Stimulated activated CD4-positive, alpha-beta T cell treated with anti-CD3 and anti-CD28 coated beads, Interleukin-1b, Interleukin-23, amount 100 ng/mL, for 24 hours (primary cell): ENCODE measurements at regions not wholly inside any gene's neighbourhood (a gene's known extent, or its start where the extent isn't known, plus 50 kb on each side); places are given as distances from the start of the nearest gene placed in this dataset.
"Not testable (repeated sequence)": the region's sequence is repeated elsewhere in the genome, so short reads cannot be mapped to it uniquely, and the experiment has no call there.

ENCODE experiments used
- DNase-seq, 4 experiments: peaks; one replicate each; pipeline ENCODE4 v3.0.0-alpha.2; 2020; ENCODE audit warnings: low read depth in 4 of 4, low spot score in 1 of 4

DNA sequence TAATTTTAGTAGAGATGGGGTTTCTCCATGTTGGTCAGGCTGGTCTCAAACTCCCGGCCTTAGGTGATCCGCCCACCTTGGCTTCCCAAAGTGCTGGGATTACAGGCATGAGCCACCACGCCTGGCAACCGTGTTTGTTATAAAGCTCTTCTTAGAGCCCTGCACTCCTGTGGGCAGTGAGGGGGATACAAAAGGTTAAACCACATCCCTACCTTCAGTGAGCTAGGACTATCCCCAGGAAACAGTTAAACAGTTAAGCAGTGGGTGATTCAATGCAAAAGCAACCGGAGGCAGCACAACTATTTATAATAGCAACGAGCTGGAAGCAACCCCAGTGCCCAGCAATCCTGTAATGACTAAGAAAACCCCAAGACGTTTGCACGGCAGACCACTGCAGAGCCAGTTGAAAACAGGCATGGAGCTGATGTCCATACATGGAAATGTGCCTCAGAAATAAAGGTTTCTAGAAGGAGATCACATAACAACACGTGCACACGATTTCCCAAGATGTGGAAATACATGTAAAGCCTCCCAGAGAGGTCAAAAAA, 107.2 kb upstream of the LYZL2 start:
- no peak for DNase-seq

DNA sequence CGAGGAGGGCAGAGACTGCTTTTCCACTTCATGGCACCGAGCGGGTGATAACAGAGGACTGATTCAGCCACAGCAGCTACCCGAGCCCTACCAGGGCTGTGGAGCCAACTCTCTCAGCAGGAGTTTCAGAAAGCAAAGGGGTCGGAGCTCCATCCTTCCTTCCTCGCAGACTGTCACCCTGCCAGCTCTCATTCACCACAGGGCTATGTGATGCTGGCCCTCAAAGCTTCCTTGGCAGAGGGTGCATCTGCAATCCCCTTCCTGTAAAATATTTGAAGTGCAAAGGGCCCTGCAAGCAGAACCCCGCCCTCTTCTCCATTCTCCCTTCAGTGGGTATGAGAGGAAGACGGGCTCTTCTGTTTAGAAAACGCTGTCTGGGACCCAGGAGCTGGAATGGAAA, 105.3 kb upstream of the LYZL2 start:
- no peak for DNase-seq

DNA sequence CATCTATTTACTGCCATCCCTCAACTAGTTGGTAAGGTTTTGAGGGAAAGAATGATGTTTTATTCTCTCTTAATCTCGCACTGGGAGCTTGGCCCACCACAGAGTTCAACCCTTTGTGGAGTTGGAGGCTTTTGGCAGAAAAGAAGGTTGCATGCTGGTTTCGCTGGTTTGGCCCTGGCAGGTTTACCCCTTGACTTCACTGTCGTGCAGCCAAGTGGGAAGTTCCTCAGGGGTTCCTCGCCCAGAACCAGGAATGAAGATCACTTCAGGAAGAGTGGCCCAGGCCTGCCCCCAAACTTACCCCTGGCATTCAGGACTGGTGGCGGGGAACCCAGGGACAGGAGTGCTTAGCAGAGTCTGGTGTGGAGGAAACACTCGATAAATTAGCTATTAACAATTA, 103.1 kb upstream of the LYZL2 start:
- no peak for DNase-seq

DNA sequence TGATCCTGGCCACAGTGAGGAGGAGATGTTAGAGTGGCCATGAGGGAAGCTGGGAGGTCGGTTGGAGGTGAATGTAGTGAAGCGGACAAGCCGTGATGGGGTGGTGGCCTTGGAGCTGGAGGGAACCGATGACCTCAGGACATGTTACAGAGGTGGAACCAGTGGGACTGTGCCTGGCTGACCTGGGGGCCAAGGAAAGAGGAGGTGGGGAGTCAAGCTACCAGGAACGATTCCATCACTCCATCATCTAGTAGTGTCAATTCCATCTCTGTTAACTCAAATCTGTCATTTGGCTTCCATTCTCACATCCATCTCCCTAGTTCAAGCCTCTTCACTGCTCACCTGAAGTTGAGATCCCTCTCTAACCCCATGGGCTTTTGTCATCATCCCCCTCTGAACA, 102.4 kb upstream of the LYZL2 start:
- DNase-seq = no peak

DNA sequence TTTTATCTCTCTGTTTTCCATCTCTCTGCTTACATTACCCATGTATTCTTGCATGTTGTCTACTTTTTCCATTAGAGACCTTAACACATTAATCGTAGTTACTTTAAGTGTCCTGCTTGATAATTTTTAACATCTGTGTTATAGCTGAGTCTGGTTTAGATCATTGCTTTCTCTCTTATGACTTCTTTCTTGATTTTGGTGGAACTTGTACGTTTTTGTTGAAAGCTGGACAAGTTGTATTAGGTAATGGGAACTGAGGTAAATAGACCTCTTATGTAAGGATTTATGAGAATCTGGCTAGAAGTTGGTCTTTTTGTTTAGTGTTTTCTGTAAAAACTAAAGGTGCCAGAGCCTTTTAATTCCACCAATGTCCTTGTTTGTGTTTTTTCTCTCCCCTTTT, 100.8 kb upstream of the LYZL2 start:
- DNase-seq = no peak

DNA sequence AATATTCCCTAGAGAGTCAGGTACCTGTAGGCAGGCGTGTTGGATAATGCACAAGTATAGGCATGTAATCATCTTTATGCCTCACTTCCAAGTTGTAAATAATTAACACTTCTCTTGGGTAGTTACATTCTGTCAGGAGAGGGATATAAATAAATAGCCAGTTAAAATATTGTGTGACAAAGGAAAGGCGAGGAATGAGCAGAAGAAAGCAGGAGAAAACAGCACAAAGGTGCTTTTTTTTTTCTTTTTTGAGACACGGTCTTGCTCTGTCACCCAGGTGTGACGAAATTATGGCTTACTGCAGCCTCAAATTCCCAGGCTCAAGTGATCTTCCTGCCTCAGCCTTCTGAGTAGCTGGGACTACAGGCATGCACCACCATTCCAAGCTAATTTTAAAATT, 99.2 kb upstream of the LYZL2 start:
- DNase-seq = no peak

DNA sequence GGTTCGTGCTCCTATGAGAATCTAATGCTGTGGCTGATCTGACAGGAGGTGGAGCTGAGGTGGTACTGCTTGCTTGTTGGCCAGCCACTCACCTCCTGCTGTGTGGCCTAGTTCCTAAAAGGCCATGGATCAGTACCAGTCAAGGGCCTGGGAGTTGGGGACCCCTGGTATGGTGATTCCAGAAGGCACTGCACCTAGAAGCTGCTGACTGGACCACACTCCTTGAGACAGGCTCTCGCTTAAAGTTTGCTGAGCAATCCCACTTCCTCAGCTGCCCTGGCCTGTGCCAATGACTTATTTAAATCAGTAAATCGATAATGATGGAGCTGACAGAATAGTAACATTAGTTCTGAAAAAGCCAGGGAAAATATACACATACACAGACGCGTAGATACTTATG, 98.6 kb upstream of the LYZL2 start:
- DNase-seq = no peak

DNA sequence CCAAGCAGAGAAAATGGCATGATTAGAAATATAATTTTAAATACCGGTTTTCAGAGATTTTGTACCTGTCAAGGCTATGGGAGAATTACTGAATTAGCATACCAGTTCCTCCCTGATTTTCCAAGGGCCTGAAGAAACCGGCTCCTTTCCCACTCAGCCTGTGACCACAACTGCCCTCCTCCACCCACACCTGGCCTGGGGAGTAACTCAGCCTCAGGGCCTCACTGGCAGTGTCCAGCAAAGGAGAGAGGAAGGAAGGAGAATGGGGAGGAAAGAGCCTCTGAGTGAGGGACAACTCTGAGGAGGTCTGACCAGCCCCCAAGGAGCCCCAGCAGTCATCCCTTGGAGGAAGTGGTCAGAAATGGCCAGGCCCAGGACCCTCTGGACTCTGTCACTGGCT, 98.0 kb upstream of the LYZL2 start:
- no peak for DNase-seq

DNA sequence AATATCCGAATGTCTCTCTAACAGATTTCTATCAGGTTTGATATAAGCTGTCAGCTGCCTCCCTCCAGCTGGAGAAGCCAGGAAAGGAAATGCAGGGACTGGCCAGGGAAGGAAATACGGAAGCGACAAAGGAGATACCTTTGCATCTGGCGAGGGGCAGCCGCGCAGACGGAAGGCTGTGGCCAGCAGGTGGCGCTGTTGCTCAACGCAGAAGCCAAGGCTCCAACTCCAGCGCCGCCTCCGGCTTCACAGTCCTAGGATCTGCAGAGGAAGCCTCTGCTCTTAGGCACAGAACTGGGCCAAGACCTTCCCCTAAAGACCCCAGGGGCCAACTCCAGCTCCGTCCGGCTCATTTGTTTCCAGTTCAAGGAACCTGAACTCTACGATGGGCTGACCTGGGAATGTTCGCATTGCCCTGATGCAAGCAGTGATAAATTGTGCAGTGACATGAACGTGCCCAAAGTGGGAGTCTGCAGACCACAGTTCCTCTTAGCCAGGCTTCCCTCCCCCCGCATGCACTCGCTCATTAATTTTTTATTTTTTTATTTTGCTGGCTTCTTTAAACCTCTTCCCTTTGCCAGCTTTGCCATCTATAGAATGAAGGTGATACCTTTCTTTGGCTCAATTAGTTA, 97.3 kb upstream of the LYZL2 start:
- peak; percentile 73 to 87 (median 76) for DNase-seq

DNA sequence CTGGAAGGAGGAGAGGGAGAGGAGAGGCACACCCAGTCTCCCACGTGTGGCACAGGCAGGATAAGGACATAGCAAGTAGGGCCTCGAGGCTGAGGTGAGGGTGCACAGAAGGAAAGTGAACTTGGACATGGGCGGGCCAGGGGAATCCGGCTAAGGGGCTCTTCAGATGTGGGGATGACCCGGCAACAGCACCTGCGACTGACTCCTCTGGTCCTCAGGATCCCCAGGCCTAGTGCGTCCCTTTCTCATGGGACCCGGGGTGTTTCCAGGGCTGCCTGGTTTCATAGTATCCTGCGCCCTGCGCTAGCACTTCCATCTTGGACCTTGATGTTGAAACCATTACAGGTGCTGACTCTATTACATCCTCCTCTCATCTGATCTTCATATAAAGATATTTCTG, 96.1 kb upstream of the LYZL2 start:
- DNase-seq = no peak

DNA sequence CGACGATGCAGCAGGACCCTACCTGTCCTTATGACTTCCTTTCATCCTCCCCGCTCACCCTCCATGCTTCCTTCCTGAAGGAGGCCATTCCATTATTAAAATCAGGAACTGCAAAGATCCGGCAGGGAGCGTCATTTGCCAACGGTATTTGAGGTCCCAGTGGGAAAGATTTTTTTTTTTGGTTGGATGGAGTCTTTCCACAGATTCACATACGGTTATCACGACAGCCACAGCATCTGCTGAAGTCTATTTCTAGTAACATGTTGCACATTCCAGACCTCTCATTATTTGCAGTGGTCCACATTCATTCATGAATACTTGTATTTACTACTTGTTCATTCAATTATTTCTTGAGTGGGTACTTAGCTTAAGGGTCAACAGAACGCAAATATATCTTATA, 94.7 kb upstream of the LYZL2 start:
- no peak for DNase-seq

DNA sequence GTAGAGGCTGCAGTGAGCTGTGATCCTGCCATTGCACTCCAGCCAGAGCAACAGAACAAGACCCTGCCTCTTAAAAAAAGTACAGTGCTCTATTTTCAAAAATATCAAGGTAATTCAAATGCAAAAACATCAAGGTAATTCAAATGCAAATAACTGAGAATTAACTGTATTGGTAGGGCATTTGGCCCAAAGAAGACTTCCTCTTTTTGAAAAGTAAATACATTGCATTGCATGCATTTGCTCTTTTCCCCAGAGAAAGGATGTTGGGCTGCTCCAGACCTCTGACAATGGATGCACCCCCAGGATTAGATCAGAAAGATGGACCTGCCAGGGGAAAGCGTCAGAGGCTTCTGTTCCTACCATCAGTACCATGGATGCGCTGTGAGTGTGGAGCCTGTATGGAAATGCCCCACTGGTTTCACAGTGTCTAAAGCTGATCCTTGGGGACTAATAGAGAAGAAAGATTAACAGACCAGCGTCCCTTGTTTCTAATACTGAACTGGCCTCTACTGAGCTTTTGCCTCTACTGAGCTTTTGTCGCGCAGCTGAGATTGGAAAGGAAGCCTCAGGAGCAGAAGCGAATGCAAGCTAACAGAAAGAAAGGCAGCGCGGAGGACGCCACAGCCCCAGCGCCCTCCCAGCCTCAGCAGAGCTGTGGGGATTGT, 93.5 kb upstream of the LYZL2 start:
- no peak for DNase-seq

DNA sequence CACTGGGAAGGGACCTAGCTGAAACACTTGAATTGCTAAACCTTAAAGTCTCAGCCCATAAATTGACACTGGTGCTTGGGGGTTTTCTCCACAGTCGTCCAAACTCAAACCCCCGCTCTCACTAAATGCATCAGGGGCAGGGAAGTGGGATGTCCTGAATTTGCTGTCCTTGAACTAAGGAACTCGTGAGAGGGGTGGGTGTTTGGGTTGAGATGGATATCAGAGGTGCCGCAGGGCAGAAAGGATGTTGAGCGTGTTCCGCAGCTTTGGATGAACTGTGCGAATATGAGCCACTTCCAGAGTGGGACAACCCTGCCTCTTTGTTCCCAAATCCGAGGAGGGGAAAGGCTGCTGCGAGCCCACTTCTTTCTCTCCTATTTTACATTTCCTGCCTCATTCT, 90.3 kb upstream of the LYZL2 start:
- no peak for DNase-seq

DNA sequence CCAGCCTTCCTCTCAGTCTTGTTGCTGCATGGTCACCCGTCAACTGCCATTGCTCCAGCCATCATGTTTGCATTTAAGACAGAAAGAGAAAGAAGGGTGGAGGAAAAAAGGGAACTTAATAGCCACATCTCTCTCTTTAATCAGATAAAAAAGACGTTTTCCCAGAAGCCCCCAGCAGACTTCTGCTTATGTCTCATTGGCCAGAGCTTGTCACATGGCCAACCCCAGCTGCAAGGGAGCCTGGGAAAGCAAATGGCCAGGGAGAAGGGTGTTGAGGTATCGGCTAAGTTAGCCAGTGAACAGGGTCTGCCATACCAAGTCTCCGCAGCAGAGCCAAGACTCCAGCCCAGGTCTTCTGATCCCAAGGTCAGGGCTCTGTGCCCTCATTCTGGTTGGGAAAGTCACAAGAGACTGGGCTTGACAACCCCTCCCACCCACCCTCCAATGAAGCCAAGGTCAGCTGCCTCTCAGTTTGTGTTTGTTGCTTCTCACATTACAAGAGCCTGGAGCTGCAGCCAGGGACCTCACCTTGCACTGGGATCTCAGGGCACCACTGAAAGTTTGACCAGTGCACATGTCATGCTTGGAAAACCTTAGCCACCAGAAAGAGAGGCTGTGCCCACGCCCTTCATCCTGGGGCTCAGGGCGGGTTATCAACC, 80.3 kb upstream of the LYZL2 start:
- DNase-seq = no peak

DNA sequence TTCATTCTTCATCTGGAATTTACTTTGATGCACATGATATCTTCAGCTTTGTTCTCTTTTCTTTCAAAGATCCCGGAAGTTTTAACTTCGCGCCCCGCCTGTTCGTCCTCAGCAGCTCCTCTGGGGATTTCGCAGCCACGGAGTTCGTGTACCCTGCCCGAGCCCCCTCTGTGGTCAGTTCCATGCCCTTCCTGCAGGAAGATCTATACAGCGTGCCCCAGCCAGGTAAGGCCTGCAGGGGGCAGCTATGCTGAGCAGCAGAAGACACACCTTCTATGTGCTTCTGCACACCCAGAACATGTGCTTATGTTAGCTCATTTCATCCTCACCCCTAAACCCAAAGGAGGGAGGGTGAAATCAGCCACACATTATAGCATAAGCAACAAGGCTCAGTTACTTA, 79.7 kb upstream of the LYZL2 start:
- DNase-seq = no peak

DNA sequence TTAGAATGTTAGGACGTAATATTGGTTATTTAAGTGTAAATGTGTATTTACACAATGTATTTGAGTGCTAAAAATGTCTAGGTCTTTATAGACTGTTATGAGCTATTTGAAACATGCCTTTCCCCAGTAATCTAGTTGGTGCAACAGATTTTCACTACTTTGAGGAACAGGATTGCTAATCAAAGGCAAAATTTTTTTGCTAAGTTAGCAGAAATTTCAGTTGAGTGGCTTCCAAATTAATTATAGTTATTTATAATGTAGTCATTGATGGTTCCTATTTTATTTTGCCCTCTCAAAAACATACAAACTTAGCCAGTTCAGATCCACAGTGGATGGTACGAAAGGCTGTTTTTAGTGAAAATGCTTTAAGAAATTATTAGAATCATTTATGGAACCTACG, 78.7 kb upstream of the LYZL2 start:
- no peak for DNase-seq

DNA sequence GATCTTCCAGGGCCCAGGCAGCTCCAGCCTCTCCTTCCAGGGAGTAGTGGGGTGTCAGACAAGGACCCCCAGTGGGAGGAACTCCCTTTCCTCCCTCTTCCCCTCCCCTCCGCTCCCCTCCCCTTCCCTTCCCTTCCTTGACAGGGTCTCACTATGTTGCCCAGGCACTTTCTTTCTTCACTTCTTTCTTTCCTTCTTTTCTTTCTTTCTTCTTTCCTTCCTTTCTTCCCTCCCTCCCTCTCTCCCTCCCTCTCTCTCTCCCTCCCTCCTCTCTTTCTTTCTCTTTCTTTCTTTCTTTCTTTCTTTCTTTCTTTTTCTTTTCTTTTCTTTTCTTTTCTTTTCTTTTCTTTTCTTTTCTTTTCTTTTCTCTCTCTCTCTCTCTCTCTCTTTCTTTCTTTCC, 76.6 kb upstream of the LYZL2 start:
- DNase-seq = not testable (repeated sequence)

DNA sequence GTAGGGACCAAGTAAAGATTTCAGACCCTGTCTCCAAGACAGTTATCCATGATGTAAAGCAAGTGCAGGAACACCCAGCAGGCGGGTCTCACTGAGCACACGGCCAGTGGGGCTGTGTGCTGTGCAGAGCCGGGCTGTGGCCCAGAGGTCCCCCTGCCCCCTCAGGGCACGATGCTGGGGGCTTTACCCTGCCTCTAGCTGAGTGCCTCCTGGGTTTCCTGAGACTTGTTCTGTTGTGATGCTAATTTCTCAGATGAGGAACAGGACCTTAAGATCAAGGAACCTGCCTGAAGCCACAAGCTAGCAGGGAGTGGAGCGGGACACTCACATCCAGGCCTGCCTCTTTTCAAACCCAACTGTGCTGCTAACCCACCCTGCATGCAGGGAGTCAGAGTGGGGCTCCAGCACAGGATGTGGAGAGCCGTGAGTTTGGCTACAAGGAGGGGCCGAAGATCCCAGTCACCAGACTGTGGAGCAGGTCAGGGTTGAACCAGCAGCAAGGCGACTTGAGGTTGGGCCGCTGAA, 76.1 kb upstream of the LYZL2 start:
- DNase-seq = no peak

DNA sequence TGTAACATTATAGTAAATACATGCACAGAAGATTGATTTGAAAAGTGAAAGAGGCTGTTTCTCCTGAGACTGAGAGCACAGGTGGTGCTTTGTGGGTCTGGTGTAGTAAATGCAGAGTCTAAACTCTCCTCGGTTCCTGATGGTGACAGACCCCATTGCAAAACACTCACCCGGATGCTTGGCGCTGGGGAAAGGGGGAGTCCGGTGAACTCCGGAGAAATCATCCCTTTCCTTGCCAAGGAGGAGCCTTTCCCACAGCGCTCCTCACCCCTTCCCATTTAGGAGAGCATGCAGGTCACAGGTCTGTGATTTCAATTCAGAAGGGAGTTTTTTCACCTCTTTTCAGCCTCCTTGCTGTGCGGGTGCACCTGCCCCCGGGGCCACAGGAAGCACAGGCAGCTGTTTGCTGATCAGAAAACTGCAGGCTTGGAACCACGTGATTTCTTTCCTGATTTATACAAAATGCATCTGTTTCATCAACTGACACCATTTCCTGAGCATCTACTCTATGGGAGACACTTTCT, 75.6 kb upstream of the LYZL2 start:
- DNase-seq = no peak

DNA sequence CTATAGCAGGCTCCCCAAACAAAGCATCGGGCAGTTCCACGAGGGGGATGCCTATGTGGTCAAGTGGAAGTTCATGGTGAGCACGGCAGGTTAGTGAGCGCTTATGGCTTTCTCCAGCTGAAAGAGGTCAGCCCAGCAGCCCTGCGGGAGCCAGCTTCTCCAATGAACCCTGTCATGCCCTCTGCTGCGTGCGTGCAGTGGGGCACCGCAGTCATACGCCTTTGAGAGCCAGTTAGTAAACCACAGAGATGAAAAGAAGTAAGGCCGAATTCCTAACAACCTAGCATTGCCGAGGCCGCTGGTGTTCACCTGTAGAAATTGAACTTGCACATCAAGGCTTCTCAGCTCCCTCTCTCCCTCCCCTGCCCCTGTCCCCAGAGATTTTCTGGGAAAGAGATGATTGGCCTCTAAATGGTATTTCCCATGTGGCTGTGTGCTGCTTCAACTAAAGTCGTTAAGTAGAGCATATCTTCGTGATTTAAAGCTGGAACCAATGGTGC, 75.1 kb upstream of the LYZL2 start:
- DNase-seq = not testable (repeated sequence)

DNA sequence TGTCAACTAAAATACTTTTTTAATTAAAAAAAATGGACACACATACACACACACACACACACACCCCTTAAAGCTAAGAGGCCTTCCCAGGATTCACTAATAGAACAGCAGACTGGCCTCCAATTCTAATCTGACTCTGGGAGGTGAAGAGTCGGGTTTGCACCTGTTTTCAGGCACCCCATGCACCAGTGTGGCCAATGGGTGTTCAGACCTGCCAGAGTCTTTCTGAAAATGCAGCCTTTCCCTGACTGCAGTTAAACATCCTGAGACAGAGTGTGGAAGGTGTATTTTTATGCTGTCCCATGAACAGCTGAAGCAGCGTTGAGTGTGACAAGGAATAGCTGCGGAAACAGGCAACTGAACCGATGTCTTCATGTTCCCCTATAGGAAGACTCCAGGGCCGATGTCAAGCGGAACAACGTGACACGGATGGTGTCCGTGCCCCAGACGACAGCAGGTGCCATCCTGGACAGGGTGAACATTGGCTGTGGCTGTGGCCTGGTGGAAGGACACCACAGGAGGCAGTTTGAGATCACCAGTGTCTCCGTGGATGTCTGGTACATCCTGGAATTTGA, 74.6 kb upstream of the LYZL2 start:
- DNase-seq = no peak
